WTC11 (cell line): ENCODE measurements at regions not wholly inside any gene's neighbourhood (a gene's known extent, or its start where the extent isn't known, plus 50 kb on each side); places are given as distances from the start of the nearest gene placed in this dataset.

ENCODE experiments used
- CTCF ChIP-seq: fragments of 200-600 bp; IDR thresholded peaks from 2 replicates; pipeline ENCODE4 v1.8.0; 2022; ENCODE audit warnings: antibody characterized with exemption
- ETV6 ChIP-seq: sonication (generic); formaldehyde crosslinking; IDR thresholded peaks from 2 replicates; pipeline ENCODE4 v1.8.1; 2022; ENCODE audit warnings: mild to moderate bottlenecking, missing genetic modification reagents
- FOXP1 ChIP-seq: sonication (generic); formaldehyde crosslinking; IDR thresholded peaks from 2 replicates; pipeline ENCODE4 v1.8.0; 2022; ENCODE audit warnings: missing genetic modification reagents, mild to moderate bottlenecking, moderate library complexity, borderline replicate concordance
- HMGXB4 ChIP-seq: sonication (generic); formaldehyde crosslinking; IDR thresholded peaks from 2 replicates; pipeline ENCODE4 v1.8.1; 2023; ENCODE audit warnings: mild to moderate bottlenecking, moderate library complexity, missing genetic modification reagents
- MAX ChIP-seq: sonication (generic); formaldehyde crosslinking; IDR thresholded peaks from 2 replicates; pipeline ENCODE4 v1.8.0; 2022; ENCODE audit warnings: mild to moderate bottlenecking, missing genetic modification reagents
- NFYB ChIP-seq: sonication (generic); formaldehyde crosslinking; conservative IDR thresholded peaks from 2 replicates; pipeline ENCODE4 v1.8.0; 2022; ENCODE audit warnings: low read depth, missing genetic modification reagents
- TP53 ChIP-seq: sonication (generic); formaldehyde crosslinking; IDR thresholded peaks from 2 replicates; pipeline ENCODE4 v1.8.1; 2023; ENCODE audit warnings: mild to moderate bottlenecking, missing genetic modification reagents
- ZNF263 ChIP-seq: sonication (generic); formaldehyde crosslinking; IDR thresholded peaks from 2 replicates; pipeline ENCODE4 v1.8.1; 2022; ENCODE audit warnings: low read depth, mild to moderate bottlenecking, moderate library complexity, missing genetic modification reagents

- TF ChIP-seq CTCF (no peak), TP53 (CRISPR knock-in tag) (no peak), NFYB (CRISPR knock-in tag) (no peak), ETV6 (CRISPR knock-in tag) (no peak), HMGXB4 (CRISPR knock-in tag) (no peak), MAX (CRISPR knock-in tag) (no peak), ZNF263 (CRISPR knock-in tag) (no peak), FOXP1 (no peak)
Measured at GRCh38 chr6:40160826-40161225, 226.6 kb upstream of the MOCS1 start.
